ENCODE measurements at regions not wholly inside any gene's neighbourhood (a gene's known extent, or its start where the extent isn't known, plus 50 kb on each side); places are given as distances from the start of the nearest gene placed in this dataset.

GRCh38 chr2:21353879-21354679 lies 230.3 kb downstream of the TDRD15 start:
- H3K9me3 ChIP-seq = no peaks in the 10 kb centered on the region

GRCh38 chr2:21356086-21356856 lies 232.5 kb downstream of the TDRD15 start:
- Histone ChIP-seq H3K27me3 (replicated peaks; ENCODE audit: control insufficient read depth, insufficient read depth, low read length) (no peaks in the 10 kb centered on the region), H3K4me1 (peaks cover 9% of the 10 kb centered on the region), H3K36me3 (ENCODE audit: control insufficient read depth, insufficient read depth, low read length) (no peaks in the 10 kb centered on the region), H3K9me3 (no peaks in the 10 kb centered on the region), H3K4me3 (ENCODE audit: low read depth, low read length) (no peak overlapping the region)
- H3K9me3 Mint-ChIP-seq (ENCODE audit: unreplicated experiment) = peaks cover 35% of the 10 kb centered on the region
- intact Hi-C loops (cut with micrococcal nuclease; ENCODE audit: unreplicated experiment) = no loop called here
- BruUV-seq (replicated peaks) = no TSS peak
- no peaks in the 10 kb centered on the region for H3K27me3 Mint-ChIP-seq (ENCODE audit: insufficient read depth, unreplicated experiment)
- no peak overlapping the region for H3K4me3 Mint-ChIP-seq (ENCODE audit: unreplicated experiment)
- H3K36me3 Mint-ChIP-seq (ENCODE audit: insufficient read depth, unreplicated experiment) = no peaks in the 10 kb centered on the region
- ChIA-PET CTCF (no interaction called here), POLR2A (no interaction called here)
- no peak for TF ChIP-seq CTCF (IDR thresholded peaks at IDR 0.05; ENCODE audit: insufficient read depth in 1 of 2, low read depth in 1 of 2, low read length in 1 of 2, severe bottlenecking in 1 of 2, unreplicated experiment in 1 of 2)
- no peak for DNase-seq
- H3K4me1 Mint-ChIP-seq (ENCODE audit: low read depth, unreplicated experiment) = peaks cover 7% of the 10 kb centered on the region
- H3K27ac Mint-ChIP-seq (ENCODE audit: unreplicated experiment) = no peak overlapping the region

More at GRCh38 chr2:21353879-21354679, 230.3 kb downstream of the TDRD15 start:
- H3K36me3 ChIP-seq (ENCODE audit: control insufficient read depth, insufficient read depth, low read length) = no peaks in the 10 kb centered on the region
- BruUV-seq (replicated peaks) = no TSS peak
- no peak overlapping the region for H3K4me3 ChIP-seq (ENCODE audit: low read depth, low read length)
- ChIA-PET CTCF (no interaction called here), POLR2A (no interaction called here)
- intact Hi-C loops (cut with micrococcal nuclease; ENCODE audit: unreplicated experiment) = no loop called here
- H3K4me1 ChIP-seq = peaks cover 9% of the 10 kb centered on the region
- H3K27me3 ChIP-seq (replicated peaks; ENCODE audit: control insufficient read depth, insufficient read depth, low read length) = no peaks in the 10 kb centered on the region
- DNase-seq = no peak
- H3K36me3 Mint-ChIP-seq (ENCODE audit: insufficient read depth, unreplicated experiment) = no peaks in the 10 kb centered on the region
- peaks cover 35% of the 10 kb centered on the region for H3K9me3 Mint-ChIP-seq (ENCODE audit: unreplicated experiment)
- H3K27me3 Mint-ChIP-seq (ENCODE audit: insufficient read depth, unreplicated experiment) = no peaks in the 10 kb centered on the region
- H3K4me3 Mint-ChIP-seq (ENCODE audit: unreplicated experiment) = no peak overlapping the region
- no peak for TF ChIP-seq CTCF (IDR thresholded peaks at IDR 0.05; ENCODE audit: insufficient read depth in 1 of 2, low read depth in 1 of 2, low read length in 1 of 2, severe bottlenecking in 1 of 2, unreplicated experiment in 1 of 2)
- peaks cover 7% of the 10 kb centered on the region for H3K4me1 Mint-ChIP-seq (ENCODE audit: low read depth, unreplicated experiment)
- H3K27ac Mint-ChIP-seq (ENCODE audit: unreplicated experiment) = no peak overlapping the region

- peaks cover 35% of the 10 kb centered on the region for H3K9me3 Mint-ChIP-seq (ENCODE audit: unreplicated experiment)
- peaks cover 7% of the 10 kb centered on the region for H3K4me1 Mint-ChIP-seq (ENCODE audit: low read depth, unreplicated experiment)
- CTCF ChIA-PET = no interaction called here
- peaks cover 9% of the 10 kb centered on the region for H3K4me1 ChIP-seq
- no peaks in the 10 kb centered on the region for H3K27me3 ChIP-seq (replicated peaks; ENCODE audit: control insufficient read depth, insufficient read depth, low read length)
- H3K27me3 Mint-ChIP-seq (ENCODE audit: insufficient read depth, unreplicated experiment) = no peaks in the 10 kb centered on the region
- H3K9me3 ChIP-seq = no peaks in the 10 kb centered on the region
- POLR2A ChIA-PET = no interaction called here
- intact Hi-C loops (cut with micrococcal nuclease; ENCODE audit: unreplicated experiment) = no loop called here
- H3K27ac Mint-ChIP-seq (ENCODE audit: unreplicated experiment) = no peak overlapping the region
- BruUV-seq (replicated peaks) = no TSS peak
- H3K4me3 Mint-ChIP-seq (ENCODE audit: unreplicated experiment) = no peak overlapping the region
- H3K4me3 ChIP-seq (ENCODE audit: low read depth, low read length) = no peak overlapping the region
- H3K36me3 Mint-ChIP-seq (ENCODE audit: insufficient read depth, unreplicated experiment) = no peaks in the 10 kb centered on the region
- DNase-seq = no peak
- no peak for TF ChIP-seq CTCF (IDR thresholded peaks at IDR 0.05; ENCODE audit: insufficient read depth in 1 of 2, low read depth in 1 of 2, low read length in 1 of 2, severe bottlenecking in 1 of 2, unreplicated experiment in 1 of 2)
- no peaks in the 10 kb centered on the region for H3K36me3 ChIP-seq (ENCODE audit: control insufficient read depth, insufficient read depth, low read length)
Observed at GRCh38 chr2:21356857-21357255, 233.1 kb downstream of the TDRD15 start.

Measured in Caco-2 (cell line).